Adrenal gland (tissue), 9 donors: ENCODE measurements at regions not wholly inside any gene's neighbourhood (a gene's known extent, or its start where the extent isn't known, plus 50 kb on each side); places are given as distances from the start of the nearest gene placed in this dataset.

Experiments used
- DNase-seq, 7 donors: peaks; one replicate each; pipeline ENCODE4 v3.0.0-alpha.2; 2019 to 2020
- H3K27ac ChIP-seq, 5 donors: fragments of 200-600 bp; sonication (generic) in 4 of 5; 1 replicate in 3 of 5; 2 replicates in 2 of 5; pipeline versions ENCODE4 v1.5.1 to v1.8.0; 2016 to 2020; ENCODE audit warnings: mild to moderate bottlenecking in 1 of 5
- H3K27me3 ChIP-seq: fragments of 200-600 bp; 2 replicates; pipeline ENCODE4 v1.8.0; 2021
- H3K36me3 ChIP-seq, 2 donors: fragments of 200-600 bp; replicated peaks in 1 of 2; 1 replicate in 1 of 2; 2 replicates in 1 of 2; pipeline versions ENCODE4 v1.5.1 to v1.8.0; 2018 to 2022
- H3K4me1 ChIP-seq, 2 donors: fragments of 200-600 bp; replicated peaks in 1 of 2; 1 replicate in 1 of 2; 2 replicates in 1 of 2; pipeline versions ENCODE4 v1.5.1 to v1.8.0; 2018 to 2021
- H3K4me3 ChIP-seq, 4 donors: fragments of 200-600 bp; sonication (generic) in 3 of 4; one replicate each; pipeline ENCODE4 v1.5.1; 2016 to 2018
- H3K9me3 ChIP-seq, 3 donors: fragments of 200-600 bp; sonication (generic) in 1 of 3; replicated peaks in 1 of 3; 1 replicate in 2 of 3; 2 replicates in 1 of 3; pipeline versions ENCODE4 v1.5.1 to v1.8.0; 2016 to 2021
- CTCF ChIP-seq, 6 experiments: fragments of 450-650 bp in 4 of 6; fragments of 200-600 bp in 2 of 6; sonication (generic) in 1 of 6; IDR thresholded peaks; 1 replicate in 5 of 6; 2 replicates in 1 of 6; pipeline versions ENCODE4 v1.5.1 to v1.8.0; 2016 to 2021; ENCODE audit warnings: antibody characterized with exemption in 6 of 6, mild to moderate bottlenecking in 2 of 6, moderate library complexity in 1 of 6
- POLR2A ChIP-seq, 2 donors: fragments of 450-650 bp; IDR thresholded peaks; one replicate each; pipeline ENCODE4 v1.6.1; 2017; ENCODE audit warnings: antibody characterized with exemption in 2 of 2, mild to moderate bottlenecking in 2 of 2, moderate library complexity in 1 of 2
- WGBS, 4 donors: extraction: QIAGEN DNeasy Blood & Tissue Kit in 2 of 4; methylation state at CpG; one replicate each; pipeline versions ENCODE4 v1.1.5 to v1.1.7; 2013 to 2017; 5-methylcytosine and 5-hydroxymethylcytosine counted together
- intact Hi-C, 2 donors: fragments of 100-400 bp; cut with DNase I; formaldehyde crosslinking; loops; one replicate each; pipeline versions ENCODE4 v1.14.1 to v1.15.0; 2022 to 2023
- donor health status: healthy with polysubstance abuse.
- donor health status: Bipolar disorder and iron deficiency.
- donor health status: DM: yes; HTN: yes; CAD: no.
- donor health status: DM: no; HTN: no; CAD: no.
- donor health status: DM: no; HTN: no; CAD: no.

GRCh38 chr6:91415031-91415605 is 828.2 kb upstream of the MAP3K7 start:
- H3K9me3 ChIP-seq, result no peaks in the 10 kb centered on the region
- TF ChIP-seq POLR2A (IDR thresholded peaks at IDR 0.05) (no peak), CTCF (IDR thresholded peaks at IDR 0.05) (no peak)
- no peak overlapping the region for H3K4me3 ChIP-seq
- DNase-seq, result no peak
- 54 to 59% (median 56%) methylated on average over 4 of the region's 4 CpGs for WGBS, 4 donors
- H3K36me3 ChIP-seq, result no peaks in the 10 kb centered on the region
- no peaks in the 10 kb centered on the region for H3K27me3 ChIP-seq
- H3K4me1 ChIP-seq, result no peaks in the 10 kb centered on the region
- H3K27ac ChIP-seq, result no peak overlapping the region
- intact Hi-C loops, result no loop called here

GRCh38 chr6:91412532-91412931 is 825.7 kb upstream of the MAP3K7 start:
- no peak overlapping the region for H3K27ac ChIP-seq
- no peaks in the 10 kb centered on the region for H3K4me1 ChIP-seq
- 64 to 74% (median 69%) methylated on average over 3 of the region's 3 CpGs for WGBS, 4 donors
- TF ChIP-seq POLR2A (IDR thresholded peaks at IDR 0.05) (no peak), CTCF (IDR thresholded peaks at IDR 0.05) (no peak)
- H3K9me3 ChIP-seq, result no peaks in the 10 kb centered on the region
- intact Hi-C loops, result no loop called here
- no peak for DNase-seq
- H3K27me3 ChIP-seq, result no peaks in the 10 kb centered on the region
- no peaks in the 10 kb centered on the region for H3K36me3 ChIP-seq
- no peak overlapping the region for H3K4me3 ChIP-seq

- H3K4me3 ChIP-seq, result no peak overlapping the region
- no peak for DNase-seq
- intact Hi-C loops, result no loop called here
- no peak overlapping the region for H3K27ac ChIP-seq
- H3K4me1 ChIP-seq, result no peaks in the 10 kb centered on the region
- no peaks in the 10 kb centered on the region for H3K27me3 ChIP-seq
- TF ChIP-seq POLR2A (IDR thresholded peaks at IDR 0.05), result no peak
- no peak for TF ChIP-seq CTCF (IDR thresholded peaks at IDR 0.05)
- 79 to 86% (median 83%) methylated on average over 3 of the region's 3 CpGs for WGBS, 4 donors
- H3K9me3 ChIP-seq, result no peaks in the 10 kb centered on the region
- H3K36me3 ChIP-seq, result no peaks in the 10 kb centered on the region
These were observed 820.8 kb upstream of the MAP3K7 start for GRCh38 chr6:91407706-91408105.

- Histone ChIP-seq H3K36me3 (no peaks in the 10 kb centered on the region), H3K27me3 (no peaks in the 10 kb centered on the region), H3K27ac (no peak overlapping the region), H3K4me3 (no peak overlapping the region), H3K9me3 (no peaks in the 10 kb centered on the region), H3K4me1 (no peaks in the 10 kb centered on the region)
- intact Hi-C loops, result no loop called here
- no peak for DNase-seq
- TF ChIP-seq POLR2A (IDR thresholded peaks at IDR 0.05) (no peak), CTCF (IDR thresholded peaks at IDR 0.05) (no peak)
These were observed 806.1 kb upstream of the MAP3K7 start for GRCh38 chr6:91392951-91393350.
